RPMI7951 (cell line): ENCODE measurements at regions not wholly inside any gene's neighbourhood (a gene's known extent, or its start where the extent isn't known, plus 50 kb on each side); places are given as distances from the start of the nearest gene placed in this dataset.

Experiments
- DNase-seq: peaks from one replicate; pipeline ENCODE4 v3.0.0-alpha.2; 2012; ENCODE audit warnings: low read depth

- no peak for DNase-seq
Measured at GRCh38 chrX:134747006-134747405, 50.0 kb downstream of the PABIR2 start.

GRCh38 chrX:134746410-134746785 lies 50.6 kb downstream of the PABIR2 start:
- DNase-seq = no peak

GRCh38 chrX:134745636-134746409 lies 51.2 kb downstream of the PABIR2 start:
- DNase-seq = no peak

GRCh38 chrX:134743091-134743490 lies 53.9 kb downstream of the PABIR2 start:
- DNase-seq = no peak

- DNase-seq = no peak
Measured at GRCh38 chrX:134742573-134742972, 54.4 kb downstream of the PABIR2 start.

- no peak for DNase-seq
Measured at GRCh38 chrX:134741746-134742145, 55.3 kb downstream of the PABIR2 start.

GRCh38 chrX:134738986-134739740 lies 57.8 kb downstream of the PABIR2 start:
- no peak for DNase-seq

DNA sequence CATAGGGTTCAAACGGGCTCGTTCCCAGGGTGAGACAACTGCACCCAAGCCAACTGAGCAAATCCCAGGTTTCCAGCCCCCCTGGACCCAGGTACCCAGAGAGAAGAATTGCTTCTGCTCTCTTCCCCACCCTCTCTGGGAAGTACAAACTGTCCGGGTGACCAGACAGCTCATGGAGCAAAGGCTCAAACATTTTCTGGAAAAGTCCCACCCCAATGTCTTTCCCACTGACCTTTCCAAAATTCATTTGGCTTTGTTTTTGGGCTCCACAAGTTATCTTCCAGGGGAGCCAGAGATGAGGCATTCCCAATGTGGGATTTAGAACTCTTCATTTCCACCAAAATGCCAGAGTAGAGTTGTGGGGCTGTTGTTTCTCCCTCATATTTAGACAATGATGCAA lies 58.6 kb downstream of the PABIR2 start:
- DNase-seq = no peak

DNA sequence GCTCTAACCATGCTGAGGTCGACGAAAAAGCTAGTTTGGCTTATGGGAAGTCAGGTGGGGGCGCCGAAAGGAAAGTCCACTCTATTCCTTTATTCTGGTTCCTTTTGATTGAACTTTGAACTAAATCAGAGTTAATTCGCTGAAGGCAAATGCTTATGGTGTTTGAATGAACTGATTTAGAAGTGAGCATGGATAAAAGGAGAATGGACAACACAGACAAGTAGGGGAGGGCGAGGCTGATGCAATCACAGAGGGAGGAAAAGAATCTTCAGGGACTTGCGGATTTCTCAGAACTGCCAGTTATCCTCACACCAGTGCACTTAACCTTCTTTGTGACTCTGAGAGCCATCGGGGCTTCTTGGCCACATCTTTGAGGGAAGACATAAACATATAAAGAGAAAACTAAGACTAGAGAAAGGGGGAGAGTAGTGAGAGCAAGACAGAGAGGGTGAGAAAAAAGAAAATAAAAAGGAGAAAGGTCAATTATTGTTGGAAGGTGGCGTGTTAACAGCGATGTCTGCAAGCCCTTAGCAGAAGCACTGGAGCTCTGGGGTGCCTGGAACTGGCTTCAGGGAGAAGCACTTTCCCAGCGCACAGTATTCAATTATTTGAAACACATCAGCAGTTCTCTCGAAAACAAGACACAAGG lies 59.2 kb downstream of the PABIR2 start:
- DNase-seq = no peak

DNA sequence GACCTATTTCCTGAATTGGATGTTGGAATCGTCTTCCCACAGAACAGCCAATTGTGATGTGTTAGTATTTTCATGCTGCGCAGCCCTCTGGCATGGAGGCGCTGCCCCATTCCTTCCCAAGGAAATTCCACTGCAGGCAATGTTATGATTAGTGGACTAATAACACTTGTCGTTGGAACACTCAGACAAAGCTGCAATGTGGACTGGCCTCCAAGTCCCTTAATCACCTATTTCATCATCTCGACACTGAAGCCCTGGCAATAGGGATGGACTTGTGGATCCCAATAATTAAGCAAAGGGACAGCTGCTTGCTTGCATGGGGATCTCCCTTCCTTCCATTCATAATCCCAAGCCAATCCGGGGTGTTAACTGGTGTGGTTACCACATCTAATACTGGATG lies 59.9 kb downstream of the PABIR2 start:
- DNase-seq = no peak

DNA sequence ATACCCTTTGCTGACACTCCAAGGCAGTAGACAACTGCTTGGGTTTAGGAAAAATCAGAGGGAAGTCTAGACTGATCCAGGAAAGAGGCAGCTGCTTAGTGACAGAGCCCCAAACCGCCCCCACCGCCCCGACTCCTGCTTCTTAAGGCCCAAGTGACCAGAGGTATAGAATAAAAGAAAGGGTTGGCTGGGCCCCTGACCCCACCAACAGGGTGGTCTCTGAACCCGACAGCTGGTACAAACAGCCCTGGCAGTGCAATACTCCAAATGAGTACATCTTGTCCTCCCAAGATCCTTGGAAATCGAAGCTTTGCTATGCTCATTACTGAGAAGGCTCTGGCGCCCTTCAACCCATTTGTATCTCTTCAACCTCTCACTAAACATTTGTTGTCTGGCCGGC lies 60.6 kb downstream of the PABIR2 start:
- DNase-seq = no peak

DNA sequence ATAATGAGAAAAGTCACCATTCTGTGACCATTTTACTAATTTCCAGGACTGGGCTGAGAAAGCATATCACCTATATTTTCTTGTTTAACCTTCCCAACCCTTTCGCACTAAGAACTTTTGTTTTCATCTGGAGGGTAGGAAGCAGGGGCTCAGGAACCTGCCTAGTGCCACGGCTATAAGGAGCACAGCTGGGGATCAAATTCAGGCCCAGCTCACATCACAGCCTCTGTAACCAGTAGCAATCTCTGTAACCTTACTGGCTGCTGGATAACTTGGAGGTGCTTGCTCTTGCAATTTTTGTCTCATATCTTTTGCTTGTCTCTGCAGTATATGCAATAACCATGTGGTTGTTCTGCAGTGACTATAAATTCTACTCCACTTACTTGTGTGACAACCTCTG lies 62.0 kb downstream of the PABIR2 start:
- no peak for DNase-seq

DNA sequence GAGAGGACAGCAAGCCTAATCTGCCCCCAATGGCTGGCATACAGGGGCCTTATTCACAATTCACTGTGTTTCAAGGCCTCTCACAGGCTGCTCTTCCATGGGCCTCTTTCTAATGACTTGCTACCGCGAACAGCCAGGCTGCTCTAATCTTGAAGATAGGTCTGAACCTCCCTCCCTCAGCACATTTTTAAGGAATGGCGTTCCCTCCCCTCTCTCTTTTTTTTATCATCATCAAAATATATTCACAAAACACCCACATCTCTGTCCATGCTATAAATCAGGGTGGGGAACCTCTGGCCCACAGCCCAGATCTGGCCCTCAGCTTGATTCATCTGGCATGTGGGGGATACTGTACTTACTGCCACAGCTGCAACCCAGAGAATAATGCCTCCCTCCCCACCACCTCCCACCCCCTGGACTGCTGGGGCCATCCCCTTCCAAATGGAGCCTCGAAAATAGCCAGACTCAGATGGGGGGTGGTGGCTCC lies 62.5 kb downstream of the PABIR2 start:
- peak; percentile 52 for DNase-seq

DNA sequence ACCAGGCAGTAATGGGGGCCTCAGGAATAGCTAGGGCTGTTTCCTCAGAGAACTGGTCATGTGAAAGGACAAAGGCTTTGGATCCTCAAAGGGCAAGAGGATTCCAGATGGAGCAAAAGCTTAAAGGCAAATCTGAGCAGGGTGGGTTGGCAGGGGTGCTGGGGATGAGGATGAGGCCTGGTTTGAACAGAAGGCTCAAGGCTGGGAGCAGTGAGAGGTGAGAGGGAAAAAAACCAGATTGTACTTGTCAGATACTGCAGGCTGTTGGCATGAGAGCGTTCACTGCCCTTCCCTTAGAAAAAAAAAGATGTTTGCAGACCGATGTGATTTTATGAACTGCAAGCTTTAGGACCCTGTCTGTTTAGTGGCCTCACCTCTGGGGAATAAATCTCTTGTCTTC lies 63.4 kb downstream of the PABIR2 start:
- DNase-seq = no peak

GRCh38 chrX:134732676-134733075 lies 64.3 kb downstream of the PABIR2 start:
- DNase-seq = no peak

GRCh38 chrX:134732152-134732551 lies 64.9 kb downstream of the PABIR2 start:
- no peak for DNase-seq

- no peak for DNase-seq
Measured at GRCh38 chrX:134727363-134727762, 69.1 kb upstream of the PLAC1 start.

DNA sequence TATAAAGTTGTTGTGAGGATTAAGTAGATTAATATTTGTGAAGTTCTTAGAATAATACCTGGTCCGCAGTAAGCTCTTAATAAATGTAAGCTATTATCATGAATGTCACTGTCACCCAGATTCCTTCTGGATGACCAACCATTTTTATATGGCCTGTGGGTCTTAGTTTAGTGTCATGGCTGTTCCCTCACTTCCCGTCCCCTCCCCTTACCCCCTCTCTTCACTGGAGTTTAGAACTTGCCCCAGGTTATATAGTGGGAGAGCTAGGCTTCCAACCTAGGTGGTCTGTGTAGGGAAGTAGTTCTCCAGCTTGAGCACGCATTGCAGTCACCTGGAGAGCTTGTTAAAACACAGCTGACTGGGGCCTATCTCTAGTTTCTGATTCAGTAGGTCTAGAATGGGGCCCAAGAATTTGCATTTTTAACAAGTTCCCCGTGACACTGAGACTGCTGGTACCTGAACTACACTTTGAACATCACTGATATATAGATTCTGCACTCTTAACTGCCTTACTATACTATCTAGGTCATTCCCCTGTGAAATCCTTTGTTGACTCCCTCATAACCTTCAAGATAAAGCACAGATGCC lies 66.9 kb upstream of the PLAC1 start:
- DNase-seq = no peak

GRCh38 chrX:134721766-134722532 lies 63.7 kb upstream of the PLAC1 start:
- DNase-seq = no peak

- peak; percentile 32 for DNase-seq
Measured at GRCh38 chrX:134718966-134719317, 60.7 kb upstream of the PLAC1 start.

GRCh38 chrX:134718105-134718965 lies 60.1 kb upstream of the PLAC1 start:
- peak; percentile 96 for DNase-seq
